A172 (cell line): ENCODE measurements at regions not wholly inside any gene's neighbourhood (a gene's known extent, or its start where the extent isn't known, plus 50 kb on each side); places are given as distances from the start of the nearest gene placed in this dataset.
"Not testable (repeated sequence)": the region's sequence is repeated elsewhere in the genome, so short reads cannot be mapped to it uniquely, and the experiment has no call there.

ENCODE experiments used
- DNase-seq: peaks from one replicate; pipeline ENCODE4 v3.0.0-alpha.2; 2015; ENCODE audit warnings: low spot score

GRCh38 chr1:38670544-38671122 is 188.9 kb downstream of the RRAGC start:
- DNase-seq: no peak

DNA sequence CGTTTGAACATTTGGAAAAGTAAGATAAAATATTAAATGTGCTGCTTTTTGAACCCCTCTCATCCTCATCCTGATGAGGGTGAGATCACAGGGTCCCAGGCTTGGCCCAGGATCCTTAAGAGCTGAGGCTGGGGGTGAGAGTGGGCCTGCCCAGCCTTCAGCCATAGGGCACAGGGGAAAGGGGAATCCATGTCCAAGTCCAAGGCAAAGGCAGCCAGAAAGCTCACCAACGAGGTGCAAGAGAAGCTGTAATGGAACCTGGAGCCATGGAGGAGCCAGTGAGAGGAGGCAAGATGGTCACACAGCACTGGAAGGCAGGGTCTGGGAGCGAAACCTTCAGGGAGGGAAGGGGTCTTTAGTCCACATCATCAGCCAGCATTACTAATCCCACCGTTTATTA is 191.9 kb downstream of the RRAGC start:
- no peak for DNase-seq

DNA sequence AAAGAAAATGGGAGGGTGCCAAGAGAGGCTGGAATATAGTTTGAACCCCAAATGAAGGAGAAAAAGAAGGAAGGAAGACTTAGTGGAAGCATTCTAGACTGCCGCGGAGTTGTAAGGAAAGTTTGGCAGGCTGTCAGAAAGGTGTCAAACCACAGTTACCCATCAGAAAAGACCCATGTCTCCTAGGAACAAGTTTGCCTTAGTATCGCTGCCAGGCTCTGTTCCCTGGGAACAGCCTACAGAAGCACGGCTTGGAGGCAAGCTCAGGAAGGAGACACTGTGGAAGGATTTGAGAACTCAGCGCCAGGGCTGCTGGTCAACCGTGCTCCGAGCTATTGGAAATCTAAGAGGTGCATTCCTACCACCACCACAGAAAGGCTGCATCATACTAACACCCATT is 197.4 kb downstream of the RRAGC start:
- DNase-seq: no peak

DNA sequence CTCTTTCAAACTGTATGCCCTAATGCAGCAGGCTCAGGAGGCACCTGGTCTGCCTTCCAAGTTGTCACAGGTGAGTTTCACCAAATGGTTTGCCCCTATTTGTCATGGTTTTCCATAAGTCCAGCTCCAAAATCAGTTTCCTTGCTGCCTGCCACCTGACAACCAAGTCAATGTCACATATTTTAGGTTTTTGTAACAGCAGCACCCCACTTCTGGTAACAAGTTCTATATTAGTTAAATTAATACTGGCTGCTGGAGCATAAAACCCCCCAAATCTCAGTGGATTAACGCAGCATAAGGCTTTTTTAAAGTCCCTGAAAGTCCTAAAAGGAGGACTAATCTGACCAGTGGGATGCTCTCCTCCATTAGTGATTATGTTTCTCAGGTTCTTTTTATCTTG is 200.7 kb downstream of the RRAGC start:
- no peak for DNase-seq

- DNase-seq: no peak
Observed at GRCh38 chr1:38657873-38658272, 201.7 kb downstream of the RRAGC start.

DNA sequence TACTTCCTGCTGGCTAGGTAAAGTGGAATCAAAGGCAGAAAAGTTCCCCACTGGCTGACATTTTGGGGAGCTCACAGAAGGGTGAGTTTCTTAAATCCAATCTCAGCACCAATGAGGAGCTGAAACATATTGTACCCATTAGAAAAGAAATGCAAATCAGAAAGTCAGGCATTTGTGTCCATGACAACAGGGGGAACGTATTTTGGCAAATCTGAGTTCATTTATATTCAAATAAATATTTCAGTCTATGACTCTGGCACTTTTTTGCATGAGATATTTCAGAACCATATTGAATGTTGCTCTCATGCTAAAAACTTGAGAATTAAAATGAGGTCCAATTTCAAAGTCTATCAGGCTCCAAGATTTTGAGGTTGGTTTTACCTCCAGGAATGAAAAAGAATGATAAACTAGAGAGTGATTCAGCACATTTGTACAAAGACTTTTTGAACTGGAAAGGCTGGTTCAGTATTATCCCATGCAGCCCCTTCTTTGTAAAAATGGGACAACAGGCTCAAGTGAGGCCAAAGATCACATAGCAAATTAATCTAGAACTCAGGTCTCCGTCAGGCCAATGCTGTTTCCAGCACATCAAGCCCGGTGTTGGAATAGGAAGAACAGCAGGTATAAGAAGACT is 202.2 kb downstream of the RRAGC start:
- DNase-seq: no peak

DNA sequence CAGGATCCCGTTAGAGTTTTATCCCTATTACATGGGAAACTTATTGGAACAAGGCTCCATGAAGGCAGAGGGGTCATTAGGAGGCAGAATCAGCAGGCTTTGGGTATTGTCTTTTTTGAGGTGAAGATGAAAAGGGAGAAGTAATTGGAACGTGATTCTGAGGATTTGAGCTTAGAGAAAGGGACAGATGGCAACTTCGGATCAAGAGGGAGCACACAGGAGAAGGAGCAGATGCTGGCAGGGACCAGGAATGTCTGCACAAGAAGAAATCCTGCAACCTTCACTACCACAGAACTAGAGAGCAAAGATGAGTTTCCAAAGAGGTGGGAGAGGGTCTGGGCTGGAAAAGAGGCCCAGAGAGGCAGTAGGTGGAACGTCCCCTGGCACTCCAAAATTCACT is 202.8 kb downstream of the RRAGC start:
- DNase-seq: no peak

GRCh38 chr1:38652217-38652616 is 207.4 kb downstream of the RRAGC start:
- no peak for DNase-seq

GRCh38 chr1:38651669-38652068 is 207.9 kb downstream of the RRAGC start:
- DNase-seq: no peak

DNA sequence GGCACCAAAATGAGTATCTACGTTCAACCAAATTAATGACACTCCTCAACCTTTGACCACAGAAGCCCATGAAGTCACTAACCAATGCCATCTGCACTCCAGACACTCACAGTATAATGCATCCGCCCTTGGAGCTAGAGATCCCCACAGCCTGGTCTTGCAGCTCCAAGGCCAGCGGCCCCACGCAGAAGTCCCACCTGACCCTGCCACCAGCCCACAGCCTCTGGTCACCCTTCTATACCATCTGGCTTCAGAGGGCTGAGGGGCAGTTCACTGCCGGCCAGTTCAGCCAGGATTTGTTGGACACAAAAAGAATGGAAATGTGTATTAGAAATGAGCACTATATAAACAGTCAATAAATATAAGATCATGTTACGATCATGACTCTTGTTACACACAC is 211.2 kb downstream of the RRAGC start:
- DNase-seq: no peak

- DNase-seq: not testable (repeated sequence)
Observed at GRCh38 chr1:38647341-38647740, 212.2 kb downstream of the RRAGC start.

DNA sequence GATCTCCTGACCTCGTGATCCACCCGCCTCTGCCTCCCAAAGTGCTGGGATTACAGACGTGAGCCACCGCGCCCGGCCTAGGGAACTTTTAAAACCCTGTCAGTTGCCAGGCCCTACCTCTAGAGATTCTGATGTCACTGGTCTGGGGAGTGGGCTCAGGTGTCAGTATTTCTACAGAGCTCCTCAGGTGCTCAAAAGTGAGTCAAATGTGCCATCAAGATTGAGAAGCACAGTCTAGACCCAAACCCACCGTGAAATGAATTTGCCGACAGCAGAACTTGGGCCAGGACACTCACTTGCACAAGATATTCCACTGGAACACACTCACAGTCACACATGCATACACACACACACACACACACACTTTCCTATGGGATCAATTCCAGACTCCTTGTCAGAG is 215.5 kb downstream of the RRAGC start:
- no peak for DNase-seq

DNA sequence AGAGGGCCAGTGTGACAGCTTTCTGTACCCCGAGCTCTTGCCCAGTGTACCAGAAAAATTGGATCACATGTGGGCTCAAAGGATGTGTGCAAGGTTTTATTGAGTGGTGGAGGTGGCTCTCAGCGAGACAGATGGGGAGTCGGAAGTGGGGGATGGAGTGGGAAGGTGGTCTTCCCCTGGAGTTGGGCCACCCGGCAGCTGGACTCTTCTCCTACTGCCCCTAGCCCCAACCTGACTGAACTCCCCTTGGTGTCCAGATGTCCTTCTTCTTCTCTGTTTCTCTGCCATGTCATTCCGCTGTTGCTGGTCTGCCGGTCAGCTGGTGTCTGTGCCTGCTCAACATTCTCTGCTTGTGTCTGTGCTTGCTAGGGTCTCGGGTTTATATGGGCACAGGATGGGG is 217.9 kb downstream of the RRAGC start:
- no peak for DNase-seq

GRCh38 chr1:38640371-38640770 is 219.2 kb downstream of the RRAGC start:
- DNase-seq: no peak

DNA sequence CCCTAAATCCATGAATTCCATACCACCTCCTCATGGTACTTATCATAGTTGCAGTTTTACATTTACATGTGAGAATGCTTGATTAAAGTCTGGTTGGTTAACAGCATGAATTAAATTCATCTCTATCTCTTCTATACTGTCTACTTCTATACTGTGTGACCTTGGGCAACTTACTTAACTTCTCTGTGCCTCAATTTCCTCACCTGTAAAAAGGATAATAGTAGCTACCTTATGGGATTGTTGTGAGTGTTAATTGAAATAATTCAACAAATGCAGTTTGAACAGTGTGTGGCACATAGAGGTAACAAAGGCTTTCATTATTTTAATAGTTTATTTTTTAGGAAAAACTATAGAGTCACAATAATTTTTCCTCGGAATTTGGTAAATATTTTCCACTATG is 231.3 kb downstream of the RRAGC start:
- no peak for DNase-seq

- DNase-seq: no peak
Observed at GRCh38 chr1:38625939-38626338, 233.6 kb downstream of the RRAGC start.

GRCh38 chr1:38624336-38625039 is 235.1 kb downstream of the RRAGC start:
- no peak for DNase-seq

GRCh38 chr1:38623529-38623928 is 236.0 kb downstream of the RRAGC start:
- no peak for DNase-seq

DNA sequence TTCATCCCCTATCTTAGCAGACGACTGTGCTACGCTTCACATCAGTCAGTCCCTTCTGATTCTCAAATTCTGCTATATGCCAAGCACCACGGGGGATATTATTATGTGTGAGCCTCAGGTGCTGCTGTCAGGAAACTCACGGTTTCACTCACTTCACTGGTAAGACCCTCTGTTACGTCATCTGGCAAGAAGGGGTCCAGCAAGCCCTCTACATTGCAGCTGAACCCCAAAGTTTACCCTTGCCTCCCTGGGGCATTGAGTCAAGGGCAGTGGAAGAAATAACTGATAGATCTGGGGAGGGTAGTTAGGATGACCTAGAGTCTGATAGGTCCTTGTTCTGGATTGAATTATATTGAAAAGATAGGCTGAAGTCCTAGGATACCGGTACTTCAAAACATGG is 237.4 kb downstream of the RRAGC start:
- DNase-seq: no peak

DNA sequence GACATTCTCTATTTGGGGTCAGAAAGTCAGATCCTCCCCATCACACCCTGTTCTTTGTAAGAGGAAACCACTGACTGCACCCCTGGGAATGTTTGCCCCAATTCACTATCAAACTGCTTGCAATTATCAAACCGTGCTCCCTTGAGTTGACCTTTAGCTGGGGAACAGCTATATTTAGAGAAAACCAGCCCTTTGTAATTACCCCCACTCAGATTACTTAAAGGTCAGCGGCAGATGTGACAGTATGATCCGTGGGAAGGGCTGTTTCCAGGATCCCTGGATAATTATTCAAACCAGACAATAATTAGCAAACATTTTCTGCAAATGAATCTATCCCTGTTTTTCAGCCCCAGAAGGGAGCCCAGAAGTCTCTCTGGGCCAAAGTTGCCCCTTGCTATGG is 242.7 kb downstream of the RRAGC start:
- no peak for DNase-seq

- DNase-seq: no peak
Observed at GRCh38 chr1:38615680-38616079, 243.9 kb downstream of the RRAGC start.

- DNase-seq: no peak
Observed at GRCh38 chr1:38614861-38615260, 244.7 kb downstream of the RRAGC start.

DNA sequence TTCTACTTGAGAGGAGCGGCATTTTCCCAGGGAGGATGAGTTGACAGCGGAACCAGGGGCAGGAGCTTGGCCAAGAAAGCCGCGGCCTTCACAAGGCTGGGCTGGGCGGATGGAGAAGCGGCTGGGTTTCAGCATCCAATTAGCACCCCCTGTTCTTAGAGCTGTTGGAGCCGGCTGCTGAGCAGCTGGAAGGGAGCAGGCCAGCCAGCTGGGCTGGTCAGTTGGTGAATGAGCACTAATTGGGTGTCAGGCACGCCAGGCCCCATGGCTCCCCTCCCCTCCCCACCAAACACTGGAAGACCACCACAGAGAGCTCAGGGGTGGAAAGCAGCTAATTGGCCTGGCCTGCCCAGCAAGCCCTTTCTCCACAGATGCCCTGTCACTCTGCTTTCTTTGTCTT is 245.6 kb downstream of the RRAGC start:
- no peak for DNase-seq

DNA sequence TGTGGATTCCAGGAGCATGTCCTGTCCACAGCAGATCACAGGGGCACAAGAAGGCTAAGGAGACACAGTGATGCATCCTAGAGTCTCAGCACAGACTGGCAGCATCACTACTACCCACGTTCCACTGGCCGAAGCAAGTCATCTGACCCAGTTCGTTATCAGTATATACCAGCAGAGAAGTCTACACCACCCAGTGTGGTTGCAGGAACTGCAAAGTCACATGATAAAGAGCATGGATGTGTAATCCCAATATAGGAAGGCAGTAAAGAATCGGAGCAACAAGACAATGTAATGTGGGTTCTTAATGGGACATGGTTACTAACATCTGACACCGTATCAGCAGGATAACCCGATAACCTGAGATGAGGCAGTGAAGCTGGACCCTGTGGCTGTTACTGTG is 246.6 kb downstream of the RRAGC start:
- DNase-seq: no peak
